Lower leg skin (tissue), 4 donors: ENCODE measurements at regions not wholly inside any gene's neighbourhood (a gene's known extent, or its start where the extent isn't known, plus 50 kb on each side); places are given as distances from the start of the nearest gene placed in this dataset.
"Not testable (repeated sequence)": the region's sequence is repeated elsewhere in the genome, so short reads cannot be mapped to it uniquely, and the experiment has no call there.

Source experiments
- DNase-seq, 2 donors: peaks; one replicate each; pipeline ENCODE4 v3.0.0-alpha.2; 2019; ENCODE audit warnings: low spot score in 2 of 2
- H3K4me3 ChIP-seq: fragments of 200-600 bp; sonication (generic); 2 replicates; pipeline ENCODE4 v1.5.1; 2017; ENCODE audit warnings: mild to moderate bottlenecking, low read depth; ENCODE audit not compliant: poor library complexity, severe bottlenecking
- POLR2A ChIP-seq, 2 donors: fragments of 450-650 bp; IDR thresholded peaks; one replicate each; pipeline ENCODE4 v1.6.1; 2016 to 2017; ENCODE audit warnings: antibody characterized with exemption in 2 of 2, mild to moderate bottlenecking in 1 of 2, moderate library complexity in 1 of 2
- WGBS, 2 donors: methylation state at CpG; one replicate each; pipeline ENCODE4 v1.1.5; 2018; 5-methylcytosine and 5-hydroxymethylcytosine counted together
- intact Hi-C: fragments of 100-400 bp; cut with DNase I; formaldehyde crosslinking; loops from one replicate; pipeline ENCODE4 v1.15.0; 2023; ENCODE audit warnings: low total_unique reads
- TF ChIP-seq, protein P1 (sequence below), 3 donors: fragments of 450-650 bp; IDR thresholded peaks; one replicate each; pipeline ENCODE4 v1.5.1; 2016; ENCODE audit warnings: antibody characterized with exemption in 3 of 3, mild to moderate bottlenecking in 3 of 3, moderate library complexity in 2 of 3

DNA sequence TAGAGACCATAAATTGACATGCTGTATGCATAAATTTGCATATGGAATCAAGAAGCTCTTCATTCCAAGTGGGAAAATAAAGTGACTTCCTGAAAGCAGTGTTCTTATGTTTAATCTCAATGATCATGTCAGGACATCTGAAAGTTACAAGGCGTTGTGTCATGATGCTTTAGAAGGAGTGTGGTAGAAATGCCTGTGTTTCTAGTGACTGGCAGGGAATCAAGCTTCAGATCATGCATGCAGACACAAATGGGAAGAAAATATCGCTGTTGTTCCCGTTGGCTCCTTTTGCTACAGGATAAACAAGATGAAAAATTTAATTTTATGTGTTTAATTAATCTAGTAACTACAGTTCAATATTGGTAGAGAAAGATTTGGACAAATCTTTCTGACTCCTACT, 298.1 kb upstream of the SYT1 start:
- 66 to 75% methylated on average over 3 of the region's 3 CpGs for WGBS, 2 donors
- no peak overlapping the region for H3K4me3 ChIP-seq
- intact Hi-C loops, result no loop called here
- no peak for DNase-seq
- no peak for TF ChIP-seq POLR2A (IDR thresholded peaks at IDR 0.05)
- TF ChIP-seq, protein P1, sequence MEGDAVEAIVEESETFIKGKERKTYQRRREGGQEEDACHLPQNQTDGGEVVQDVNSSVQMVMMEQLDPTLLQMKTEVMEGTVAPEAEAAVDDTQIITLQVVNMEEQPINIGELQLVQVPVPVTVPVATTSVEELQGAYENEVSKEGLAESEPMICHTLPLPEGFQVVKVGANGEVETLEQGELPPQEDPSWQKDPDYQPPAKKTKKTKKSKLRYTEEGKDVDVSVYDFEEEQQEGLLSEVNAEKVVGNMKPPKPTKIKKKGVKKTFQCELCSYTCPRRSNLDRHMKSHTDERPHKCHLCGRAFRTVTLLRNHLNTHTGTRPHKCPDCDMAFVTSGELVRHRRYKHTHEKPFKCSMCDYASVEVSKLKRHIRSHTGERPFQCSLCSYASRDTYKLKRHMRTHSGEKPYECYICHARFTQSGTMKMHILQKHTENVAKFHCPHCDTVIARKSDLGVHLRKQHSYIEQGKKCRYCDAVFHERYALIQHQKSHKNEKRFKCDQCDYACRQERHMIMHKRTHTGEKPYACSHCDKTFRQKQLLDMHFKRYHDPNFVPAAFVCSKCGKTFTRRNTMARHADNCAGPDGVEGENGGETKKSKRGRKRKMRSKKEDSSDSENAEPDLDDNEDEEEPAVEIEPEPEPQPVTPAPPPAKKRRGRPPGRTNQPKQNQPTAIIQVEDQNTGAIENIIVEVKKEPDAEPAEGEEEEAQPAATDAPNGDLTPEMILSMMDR (IDR thresholded peaks at IDR 0.05), result no peak

DNA sequence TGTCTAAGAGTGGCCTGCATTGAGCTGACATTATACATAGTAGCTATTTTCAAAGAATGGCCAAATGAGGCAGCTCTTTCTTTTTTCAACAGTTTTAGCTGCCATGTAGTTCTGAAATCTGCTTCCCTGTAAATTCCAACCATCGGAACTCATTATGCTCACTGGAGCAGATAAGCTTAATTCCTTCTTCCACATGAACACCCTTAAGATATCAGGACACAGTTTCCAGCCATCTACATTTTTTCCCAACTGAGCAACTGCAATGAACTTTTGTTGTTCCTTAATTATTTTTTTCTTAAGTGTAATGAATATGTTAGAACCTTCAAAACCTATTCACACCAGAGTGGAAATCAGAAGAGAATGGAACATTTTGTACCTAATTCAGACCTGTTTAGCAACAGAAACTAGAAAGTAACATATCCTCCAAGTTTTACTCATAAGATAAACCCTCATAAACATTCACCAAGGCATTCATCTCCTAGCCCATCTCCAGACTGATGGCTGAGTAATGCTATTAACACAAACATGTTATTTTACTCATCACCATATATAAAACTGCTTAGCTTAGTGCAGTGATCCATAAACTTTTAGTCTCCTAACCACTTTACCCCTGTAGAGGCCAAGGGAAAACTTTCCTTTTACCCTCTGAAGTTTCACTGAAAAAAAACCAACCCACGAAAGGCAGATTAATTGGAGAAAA, 296.1 kb upstream of the SYT1 start:
- no peak for DNase-seq
- TF ChIP-seq, protein P1 (IDR thresholded peaks at IDR 0.05), result no peak
- no peak for TF ChIP-seq POLR2A (IDR thresholded peaks at IDR 0.05)
- intact Hi-C loops, result no loop called here
- 89 to 93% methylated on average over 2 of the region's 2 CpGs for WGBS, 2 donors
- H3K4me3 ChIP-seq, result no peak overlapping the region

DNA sequence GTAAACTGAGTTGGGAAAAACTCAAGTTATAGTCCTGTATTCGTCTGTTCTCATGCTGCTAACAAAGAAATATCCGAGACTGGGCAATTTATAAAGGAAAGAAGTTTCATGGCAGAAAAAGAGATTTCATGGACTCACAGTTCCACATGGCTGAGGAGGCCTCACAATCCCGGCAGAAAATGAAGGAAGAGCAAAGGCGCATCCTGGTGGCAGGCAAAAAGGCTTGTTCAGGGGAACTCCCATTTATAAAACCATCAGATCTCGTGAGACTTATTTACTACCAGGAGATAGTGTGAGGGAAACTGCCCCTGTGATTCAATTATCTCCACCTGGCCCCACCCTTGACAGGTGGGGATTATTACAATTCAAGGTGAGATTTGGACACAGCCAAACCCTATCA, 292.6 kb upstream of the SYT1 start:
- WGBS, 2 donors, result 82 to 90% methylated on average over 5 of the region's 5 CpGs
- DNase-seq, result no peak
- TF ChIP-seq POLR2A (IDR thresholded peaks at IDR 0.05), result no peak
- TF ChIP-seq, protein P1 (IDR thresholded peaks at IDR 0.05), result no peak
- no peak overlapping the region for H3K4me3 ChIP-seq
- intact Hi-C loops, result no loop called here

DNA sequence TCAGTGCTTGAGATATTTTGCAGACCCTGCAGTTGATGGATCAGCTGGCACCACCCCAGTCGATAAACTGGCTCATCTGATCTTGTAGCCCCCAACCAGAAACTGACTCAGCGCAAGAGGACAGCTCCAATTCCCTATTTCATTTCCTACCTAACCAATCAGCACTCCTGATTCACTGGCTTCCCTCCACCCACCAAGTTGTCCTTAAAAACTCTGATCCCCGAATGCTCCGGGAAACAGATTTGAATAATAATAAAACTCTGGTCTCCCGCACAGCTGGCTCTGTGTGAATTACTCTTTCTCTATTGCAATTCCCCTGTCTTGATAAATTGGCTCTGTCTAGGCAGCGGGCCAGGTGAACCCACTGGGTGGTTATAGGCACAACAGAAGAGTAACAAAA, 289.4 kb upstream of the SYT1 start:
- intact Hi-C loops, H3K4me3 ChIP-seq, DNase-seq: not testable (repeated sequence)
- WGBS, 2 donors, result 89 to 93% methylated on average over 6 of the region's 6 CpGs

DNA sequence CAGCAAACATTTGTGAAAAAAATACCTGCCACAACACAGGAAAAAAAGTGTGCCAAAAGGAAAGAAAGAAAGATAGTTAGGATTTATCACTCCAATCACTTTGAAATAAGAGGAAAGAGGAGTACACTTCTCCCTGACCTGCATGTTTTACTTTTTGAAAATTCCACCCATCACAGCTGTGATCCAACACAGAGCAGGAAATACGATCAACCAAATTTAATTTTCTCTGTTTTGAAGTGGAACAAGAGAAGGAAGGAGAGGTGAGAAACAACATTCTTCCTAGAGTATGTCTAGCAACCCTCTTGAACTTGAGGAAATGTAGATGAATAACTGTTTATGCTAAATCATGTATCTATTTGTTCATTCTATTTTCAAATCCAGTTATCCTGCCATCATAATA, 284.7 kb upstream of the SYT1 start:
- DNase-seq, result no peak
- 76 to 82% methylated on average over 1 of the region's 1 CpG for WGBS, 2 donors
- intact Hi-C loops, result no loop called here

DNA sequence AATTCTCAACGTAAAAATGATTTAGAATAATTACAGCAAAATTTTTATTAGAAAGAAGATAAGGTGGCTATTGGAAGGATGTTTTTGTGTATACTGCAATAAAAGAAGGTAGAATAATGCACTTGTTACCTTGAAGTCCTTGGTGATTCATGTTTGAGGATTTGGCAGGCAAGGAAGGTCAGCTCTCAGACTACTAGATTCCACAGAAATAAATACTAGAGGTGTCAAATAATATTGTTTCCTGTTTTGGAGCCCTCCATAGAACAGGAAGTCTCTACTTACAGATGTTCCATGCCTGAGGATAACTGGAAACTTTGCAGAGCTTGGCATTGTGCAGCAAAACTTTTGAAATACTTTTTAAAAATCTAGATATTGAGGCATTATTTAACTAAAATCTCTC, 284.3 kb upstream of the SYT1 start:
- intact Hi-C loops, result no loop called here
- H3K4me3 ChIP-seq, result no peak overlapping the region
- DNase-seq, result no peak
- WGBS, 2 donors, result 61 to 68% methylated on average over 1 of the region's 1 CpG
- TF ChIP-seq POLR2A (IDR thresholded peaks at IDR 0.05), result no peak
- TF ChIP-seq, protein P1 (IDR thresholded peaks at IDR 0.05), result no peak

More for the DNA sequence above, 284.7 kb upstream of the SYT1 start:
- no peak overlapping the region for H3K4me3 ChIP-seq
- TF ChIP-seq, protein P1 (IDR thresholded peaks at IDR 0.05), result no peak
- no peak for TF ChIP-seq POLR2A (IDR thresholded peaks at IDR 0.05)
